GM18858 (cell line): ENCODE measurements at regions not wholly inside any gene's neighbourhood (a gene's known extent, or its start where the extent isn't known, plus 50 kb on each side); places are given as distances from the start of the nearest gene placed in this dataset.
A peak's percentile ranks its signal among the peaks of the same experiment; 100 is the strongest.

Experiments used
- ATAC-seq: cut with Tn5 transposase; IDR thresholded peaks from one replicate; pipeline ENCODE4 v1.9.1; 2021; ENCODE audit not compliant: unreplicated experiment

DNA sequence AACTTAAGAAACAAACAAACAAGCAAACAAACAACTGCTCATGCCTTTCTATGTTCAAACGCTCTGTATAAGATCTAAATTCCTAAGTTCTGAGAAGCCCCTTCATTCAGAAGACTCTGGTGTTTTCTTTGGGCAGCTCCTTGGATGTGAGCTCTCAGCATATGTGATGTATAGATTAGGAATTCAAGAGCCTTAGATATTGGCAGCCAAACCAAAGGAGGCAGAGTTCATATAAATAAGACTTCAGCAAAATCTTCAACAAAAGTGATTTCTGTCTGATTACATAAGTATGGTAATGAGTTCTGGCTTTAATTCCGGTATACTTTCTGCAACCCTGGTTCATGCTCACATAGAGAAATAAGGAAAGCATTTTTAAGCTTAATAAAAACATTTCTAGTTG is 145.6 kb downstream of the DYRK2 start:
- ATAC-seq = no peak

DNA sequence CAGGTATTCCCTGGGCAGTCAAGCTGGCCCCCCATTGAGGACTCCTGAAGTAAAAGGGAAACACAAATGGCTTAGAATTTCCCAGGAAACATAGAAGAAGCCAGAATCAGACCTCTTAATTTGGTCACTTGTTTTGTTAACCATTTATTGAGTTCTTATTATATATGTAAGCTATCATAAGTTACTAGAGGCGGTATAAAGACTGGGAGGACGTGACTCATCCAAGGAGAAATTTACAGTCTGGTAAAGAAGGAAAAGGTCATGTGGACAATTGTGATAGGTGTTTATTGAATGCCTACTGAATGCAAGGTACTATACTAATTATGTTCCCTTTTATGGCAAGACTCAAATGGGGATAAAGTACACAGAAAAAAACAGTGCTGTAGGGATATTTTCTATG is 146.7 kb downstream of the DYRK2 start:
- no peak for ATAC-seq

DNA sequence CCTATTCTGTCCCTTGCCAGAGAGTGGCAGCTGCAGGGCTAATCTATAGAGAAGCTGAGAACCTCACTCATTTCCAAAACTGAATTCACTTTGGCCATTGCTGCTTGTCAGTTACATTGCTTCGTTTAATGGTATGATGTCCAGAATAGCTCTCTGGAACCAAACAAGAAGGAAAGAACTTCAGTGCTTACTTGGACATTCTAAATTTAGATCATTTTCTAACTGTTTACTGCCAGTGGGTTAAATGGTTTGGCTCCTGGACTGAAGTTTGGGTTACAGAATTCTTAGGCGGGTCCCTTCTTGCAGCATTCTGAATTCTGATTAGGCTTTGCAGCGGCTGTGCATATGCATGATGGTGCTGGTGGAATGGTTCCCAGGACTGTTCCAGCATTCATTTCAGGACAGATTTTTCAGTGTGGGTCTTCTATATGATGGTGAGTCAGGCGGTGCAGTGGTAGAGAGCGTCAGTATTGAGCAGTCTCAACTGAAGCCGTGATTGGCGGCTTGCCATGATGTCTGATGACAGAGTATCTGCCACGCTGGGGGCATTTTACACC is 148.7 kb downstream of the DYRK2 start:
- no peak for ATAC-seq

DNA sequence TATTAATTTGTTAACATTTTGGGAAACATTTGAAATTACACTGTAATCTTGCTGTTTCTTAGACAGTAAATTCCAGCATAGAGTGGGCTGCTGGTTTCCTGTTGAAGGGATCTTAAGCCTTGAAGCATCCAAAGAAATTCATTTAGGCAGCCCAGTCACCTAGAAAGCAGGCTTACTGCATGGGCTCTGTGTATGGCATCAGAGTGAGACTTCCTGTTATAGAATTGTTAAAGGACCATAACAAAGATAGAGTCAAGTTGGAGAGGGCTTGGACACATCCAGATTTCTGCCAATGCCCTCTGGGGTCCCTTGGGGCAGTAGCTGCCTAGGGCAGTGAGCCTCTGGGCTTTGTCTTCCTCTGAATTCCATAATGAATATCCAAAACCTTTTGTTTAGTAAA is 149.2 kb downstream of the DYRK2 start:
- no peak for ATAC-seq

DNA sequence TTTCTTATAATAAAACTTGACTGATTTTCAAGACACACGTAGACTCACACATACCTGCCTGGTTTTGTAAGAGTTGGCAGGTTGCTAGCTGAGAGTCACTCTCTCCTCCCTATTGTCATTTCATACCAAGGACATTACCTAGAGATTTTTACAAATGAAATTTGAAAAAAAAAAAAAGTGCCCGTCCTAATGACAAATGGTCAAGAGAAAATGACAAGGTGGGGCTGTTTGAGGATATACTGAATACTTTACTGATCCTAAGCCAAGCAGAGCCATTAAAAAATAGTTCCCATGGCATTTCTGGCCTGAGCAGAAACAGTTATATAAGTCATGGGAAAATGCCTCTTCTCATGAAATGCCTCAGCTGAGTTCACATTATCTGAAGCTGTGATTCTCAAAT is 150.2 kb downstream of the DYRK2 start:
- no peak for ATAC-seq

DNA sequence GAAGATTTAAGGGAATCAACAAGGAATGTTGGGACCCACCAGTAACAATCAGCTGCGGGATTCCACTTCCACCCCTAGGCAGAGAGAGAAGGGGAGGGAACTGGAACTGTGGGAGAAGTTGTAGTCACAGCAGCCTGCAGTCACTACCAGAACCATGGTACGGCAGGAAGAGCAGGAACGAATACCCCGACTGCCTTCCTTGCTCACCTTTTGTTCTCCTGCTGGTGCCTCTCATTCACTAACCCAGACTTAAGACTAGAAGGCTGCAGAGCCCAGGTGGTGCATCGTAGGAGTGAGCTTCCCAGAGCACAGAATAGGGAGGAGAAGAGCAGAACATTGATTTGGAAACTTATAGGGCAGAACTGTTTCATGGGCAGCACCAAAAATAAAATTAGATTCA is 154.2 kb downstream of the DYRK2 start:
- ATAC-seq = no peak

DNA sequence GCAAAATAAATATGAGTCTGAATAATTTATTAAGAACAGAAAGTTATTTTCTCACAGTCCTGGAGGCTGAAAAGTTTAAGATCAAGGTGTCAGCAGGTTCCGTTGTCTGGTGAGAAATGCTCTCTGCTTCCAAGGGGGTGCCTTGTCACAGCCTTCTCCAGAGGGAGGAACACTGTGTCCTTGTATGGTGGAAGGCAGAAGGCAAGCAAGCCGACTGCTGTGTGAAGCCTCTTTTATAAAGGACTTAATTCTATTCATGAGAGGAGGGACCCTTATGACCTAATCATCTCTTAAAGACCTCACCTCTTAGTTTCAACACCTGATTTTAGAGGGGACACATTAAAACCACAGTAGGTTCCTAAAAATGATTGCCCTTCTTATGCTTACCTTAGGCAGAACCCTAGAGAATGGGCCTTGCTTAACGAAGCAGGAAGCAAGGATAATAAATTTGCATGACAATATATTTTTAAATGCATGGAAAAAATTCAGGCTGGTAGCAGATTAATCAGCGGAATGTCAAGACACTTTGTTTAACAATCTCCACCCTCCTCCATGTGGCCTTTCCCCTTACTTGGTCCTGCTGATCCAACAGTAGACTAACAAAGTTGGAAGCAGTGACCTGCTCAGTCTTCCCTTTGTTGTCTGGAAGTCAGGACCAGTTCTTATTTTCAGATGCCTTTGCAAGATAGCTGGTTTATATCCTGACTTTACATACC is 154.9 kb downstream of the DYRK2 start:
- ATAC-seq = no peak

DNA sequence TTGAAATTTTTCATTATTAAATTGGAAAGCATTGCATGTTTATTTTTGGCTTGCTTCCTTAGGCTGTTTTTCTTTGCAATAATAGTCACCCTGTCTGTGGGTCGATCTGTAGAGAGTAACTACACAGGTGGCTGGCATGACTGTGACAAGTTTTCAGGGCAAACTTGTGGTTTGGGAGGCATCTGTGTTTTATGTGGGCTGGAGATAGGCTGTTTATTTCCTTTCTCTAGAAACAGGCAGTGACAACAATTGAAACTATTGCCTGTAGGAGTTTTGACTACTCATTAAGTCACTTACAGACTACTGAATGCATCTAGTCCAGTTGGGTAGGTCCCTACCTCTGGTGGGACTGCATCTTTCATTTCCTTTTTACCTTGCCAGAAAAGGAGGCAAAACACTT is 155.6 kb downstream of the DYRK2 start:
- ATAC-seq = peak; percentile 95

DNA sequence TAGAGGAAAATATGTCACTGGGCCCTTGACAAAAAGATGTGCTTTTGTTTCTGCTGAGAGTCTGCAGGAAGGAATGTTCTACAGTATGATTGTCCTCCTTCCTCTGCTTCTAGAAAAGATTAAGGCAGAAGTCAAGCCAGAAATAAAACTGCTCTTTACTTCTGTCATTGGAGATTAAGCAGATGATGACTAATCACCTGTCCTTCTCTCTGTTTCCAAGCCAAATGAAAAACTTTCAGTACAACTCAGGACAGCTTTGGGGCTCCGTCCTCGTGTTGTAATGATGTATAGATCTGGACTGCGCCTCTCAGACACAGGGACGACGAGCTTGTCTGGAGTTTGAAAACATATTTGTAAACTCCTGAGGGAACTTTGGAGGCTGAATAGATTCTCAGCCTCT is 159.3 kb downstream of the DYRK2 start:
- no peak for ATAC-seq

DNA sequence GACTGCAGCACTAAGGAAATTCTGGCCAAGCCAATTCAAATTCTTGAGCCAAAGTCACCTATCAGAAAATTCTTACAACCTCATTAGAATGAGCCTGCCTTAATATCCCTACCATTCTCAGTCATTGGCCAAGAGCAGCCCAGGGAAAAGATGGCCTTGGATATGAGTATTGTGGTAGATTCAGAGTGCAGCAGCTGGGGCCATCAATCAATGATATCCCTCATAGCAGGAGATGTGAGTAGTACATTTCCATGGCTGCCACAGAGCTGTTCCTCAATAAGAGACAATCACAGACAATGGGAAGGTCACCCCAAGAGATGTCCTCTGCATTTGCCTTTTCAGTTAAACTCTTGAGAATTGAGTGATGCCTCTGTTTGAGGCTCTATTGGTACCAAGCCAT is 161.6 kb downstream of the DYRK2 start:
- ATAC-seq = no peak

DNA sequence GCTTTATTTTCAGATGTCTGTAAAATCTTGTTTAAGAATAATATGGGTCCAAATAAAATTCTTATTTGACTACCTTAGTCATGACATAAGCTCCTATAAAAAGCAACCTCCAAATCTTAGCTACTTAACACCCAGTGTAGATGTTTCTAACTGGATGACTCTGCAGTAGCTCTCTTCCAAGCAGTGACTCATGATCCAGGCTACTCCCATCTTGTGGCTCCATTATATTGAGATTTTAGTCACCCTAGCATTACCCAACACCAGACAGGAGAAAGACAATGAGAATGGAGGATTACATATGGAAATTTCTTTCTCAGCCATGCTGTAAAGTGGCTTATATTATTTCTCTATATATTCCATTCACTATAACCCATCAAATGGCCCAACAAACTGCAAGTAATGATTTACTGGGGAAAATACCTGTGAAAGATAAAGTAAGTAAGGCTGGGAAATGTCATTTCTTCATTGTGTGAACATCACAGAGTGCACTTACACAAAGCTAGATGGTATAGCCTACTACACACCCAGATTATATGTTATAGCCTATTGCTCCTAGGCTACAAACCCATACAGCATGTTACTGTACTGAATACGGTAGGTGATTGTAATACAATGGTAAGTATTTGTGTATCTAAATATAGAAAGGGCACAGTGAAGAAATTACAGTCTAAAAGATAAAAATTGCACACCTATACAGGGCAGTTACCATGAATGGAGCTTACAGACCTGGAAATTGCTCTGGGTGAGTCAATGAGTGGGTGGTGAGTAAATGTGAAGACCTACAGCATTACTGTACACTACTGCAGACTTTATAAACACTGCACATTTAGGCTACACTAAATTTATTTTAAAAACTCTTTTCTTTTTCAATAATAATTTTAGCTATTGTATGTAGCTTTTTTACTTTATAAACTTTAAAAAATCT is 163.2 kb downstream of the DYRK2 start:
- ATAC-seq = no peak

DNA sequence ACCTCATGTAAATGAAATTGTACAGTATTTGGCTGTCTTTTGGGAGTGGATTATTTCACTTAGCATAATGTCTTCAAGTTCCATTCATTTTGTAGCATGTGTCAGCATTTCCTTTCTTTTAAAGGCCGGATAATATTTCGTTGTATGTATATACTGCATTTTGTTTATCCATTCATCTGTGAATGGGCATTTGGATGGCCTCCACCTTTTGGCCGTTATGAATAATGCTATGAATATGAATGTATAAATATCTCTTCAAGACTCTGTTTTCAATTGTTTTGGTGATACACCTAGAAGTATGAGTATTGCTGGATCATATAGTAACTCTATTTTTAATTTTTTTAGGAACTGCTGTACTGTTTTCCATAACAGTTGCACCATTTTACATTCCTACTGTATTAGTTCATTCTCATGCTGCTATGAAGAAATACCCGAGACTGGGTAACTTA is 164.9 kb downstream of the DYRK2 start:
- ATAC-seq = no peak

DNA sequence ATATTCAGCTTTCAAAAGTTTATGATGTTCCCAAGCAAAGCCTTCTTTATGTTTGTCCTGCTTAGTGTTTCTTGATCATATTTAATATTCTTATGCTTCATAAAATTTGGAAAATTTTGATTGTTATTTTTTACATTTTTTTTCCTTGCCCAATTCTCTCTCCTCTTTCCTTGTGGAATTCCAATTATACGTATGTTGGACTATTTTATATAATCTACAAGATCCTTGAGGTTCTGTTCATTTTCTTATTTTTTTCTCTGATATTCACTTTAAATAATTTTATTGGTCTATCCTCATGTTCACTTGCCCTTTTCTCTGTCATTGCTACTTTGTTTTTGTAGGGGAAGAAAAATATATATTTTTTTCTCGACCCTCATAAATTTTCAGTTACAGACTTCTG is 167.7 kb downstream of the DYRK2 start:
- no peak for ATAC-seq

DNA sequence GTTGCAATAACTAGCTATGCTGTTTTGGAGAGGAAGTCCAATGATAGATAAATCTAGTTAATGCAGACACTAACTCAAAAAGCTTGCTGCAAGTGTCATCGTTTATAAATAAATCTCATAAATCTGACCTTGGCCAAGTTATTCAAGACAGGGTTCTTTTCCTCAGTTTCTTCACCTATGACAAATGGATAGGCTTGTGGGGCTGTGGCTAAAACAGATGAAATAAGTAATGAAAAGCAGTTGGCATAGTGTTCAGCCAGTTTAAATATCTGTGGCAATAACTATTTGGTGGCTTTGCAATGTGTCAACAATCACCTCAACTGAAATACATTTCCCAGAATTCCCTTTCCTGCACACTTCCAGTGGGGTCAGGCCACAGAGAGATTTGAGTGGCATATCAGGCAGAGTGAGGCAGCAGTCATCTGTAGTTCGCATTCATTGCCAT is 169.9 kb downstream of the DYRK2 start:
- no peak for ATAC-seq

DNA sequence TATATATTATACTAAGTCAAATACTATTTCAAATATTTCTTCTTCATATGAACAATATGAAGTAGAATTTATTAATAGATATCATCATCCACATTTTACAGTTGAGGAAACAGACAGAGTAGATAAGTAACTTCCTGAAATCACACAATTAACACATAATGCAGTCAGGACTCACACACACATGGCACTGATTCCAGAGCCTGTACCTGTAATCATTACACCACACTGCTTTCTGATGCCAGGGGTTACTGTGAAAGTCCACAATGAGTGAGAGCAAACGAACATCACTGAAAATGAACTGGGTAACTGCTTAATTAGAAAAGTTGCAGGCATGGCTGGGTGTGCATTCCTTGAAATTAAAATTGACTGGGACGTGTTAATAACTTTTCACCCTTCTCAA is 169.3 kb upstream of the IFNG-AS1 start:
- no peak for ATAC-seq

DNA sequence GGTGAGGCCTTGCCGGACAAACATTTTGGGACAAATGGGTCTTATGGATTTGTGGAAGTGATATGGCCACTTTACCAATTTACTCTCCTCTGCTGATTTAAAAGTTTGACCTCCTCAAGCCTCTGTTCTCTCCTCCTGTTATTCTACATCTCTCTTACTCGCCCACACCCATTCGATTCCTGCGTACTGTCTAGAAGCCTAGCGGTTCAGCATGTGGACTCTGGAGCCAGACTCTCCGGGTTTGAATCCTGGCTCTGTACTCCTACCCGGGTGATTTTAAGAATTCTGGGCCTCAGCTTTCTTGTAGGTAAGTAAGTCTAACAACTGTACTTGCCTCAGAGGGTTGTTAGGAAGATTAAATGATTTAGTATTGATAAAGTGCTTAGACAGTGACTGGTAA is 168.6 kb upstream of the IFNG-AS1 start:
- no peak for ATAC-seq

DNA sequence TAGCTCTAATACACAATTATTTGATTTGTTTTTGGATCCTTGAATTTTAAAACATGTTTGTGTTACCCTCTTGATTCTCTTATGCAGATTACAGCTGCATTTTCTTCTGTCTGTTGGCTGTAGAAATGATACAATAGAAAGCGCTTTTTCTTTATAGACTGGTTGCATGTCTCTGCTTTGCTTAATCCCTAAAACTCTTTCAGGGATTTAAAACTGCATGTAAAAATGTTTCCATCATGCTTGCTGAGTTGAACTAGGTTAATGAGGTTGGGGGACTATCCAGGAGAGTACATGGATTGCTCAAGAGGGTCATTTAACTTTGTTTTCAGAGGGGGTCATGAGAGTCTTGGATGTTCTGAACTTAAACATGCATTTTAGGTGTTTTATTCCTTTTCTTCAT is 166.4 kb upstream of the IFNG-AS1 start:
- ATAC-seq = no peak

DNA sequence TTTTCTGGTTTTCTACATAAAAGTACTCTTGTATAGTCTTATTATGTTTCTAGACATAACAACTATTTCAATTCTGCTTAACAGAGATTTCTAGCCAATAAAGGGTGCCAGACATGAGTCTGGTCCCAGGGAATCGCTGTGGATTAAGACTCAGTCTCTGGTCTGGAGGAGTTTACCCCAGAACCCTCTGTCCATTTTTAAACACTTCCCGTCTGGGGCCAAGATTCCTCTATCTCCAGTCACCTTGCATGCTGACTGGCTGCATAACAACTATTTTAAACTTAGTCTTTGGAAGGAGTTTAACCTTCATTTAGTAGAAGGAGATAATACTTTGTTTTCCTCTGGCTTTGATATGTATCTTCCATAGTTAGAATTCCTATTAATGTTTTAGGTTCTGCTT is 163.1 kb upstream of the IFNG-AS1 start:
- no peak for ATAC-seq

DNA sequence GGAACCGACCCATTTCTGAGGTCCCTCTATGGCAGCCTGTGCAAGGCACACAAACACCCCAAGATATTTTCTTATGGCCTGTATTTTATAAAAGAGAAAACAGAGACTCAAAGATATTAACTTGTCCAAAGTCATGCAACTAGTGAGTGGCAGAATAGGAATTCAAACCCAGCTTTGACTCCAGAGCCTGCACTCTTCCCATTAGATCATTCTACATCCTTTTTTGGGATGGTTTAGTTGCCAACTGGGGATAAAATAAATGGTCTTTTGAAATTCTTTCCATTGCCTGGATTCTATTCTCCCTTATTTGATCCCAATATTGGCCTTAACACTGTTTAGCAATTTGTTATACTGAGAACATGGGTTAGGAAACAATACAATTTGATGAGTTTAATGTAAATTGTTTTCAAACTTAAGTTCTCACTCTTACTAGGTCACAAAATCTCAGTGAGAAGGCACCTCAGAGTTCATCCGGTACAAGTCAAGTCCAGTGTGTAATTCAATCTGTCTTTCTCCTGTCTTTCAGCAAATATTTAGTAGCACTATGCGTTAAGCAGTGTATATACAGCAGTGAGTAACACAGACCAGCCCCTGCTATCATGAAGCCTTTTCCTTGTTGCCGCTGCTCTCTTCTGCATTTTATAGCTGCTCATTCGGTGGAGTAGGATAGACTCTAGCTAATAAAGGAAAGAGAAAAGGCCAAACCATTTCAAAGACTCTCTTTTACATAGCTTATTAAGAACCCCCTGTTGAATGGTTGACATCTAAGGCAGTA is 162.1 kb upstream of the IFNG-AS1 start:
- ATAC-seq = no peak

DNA sequence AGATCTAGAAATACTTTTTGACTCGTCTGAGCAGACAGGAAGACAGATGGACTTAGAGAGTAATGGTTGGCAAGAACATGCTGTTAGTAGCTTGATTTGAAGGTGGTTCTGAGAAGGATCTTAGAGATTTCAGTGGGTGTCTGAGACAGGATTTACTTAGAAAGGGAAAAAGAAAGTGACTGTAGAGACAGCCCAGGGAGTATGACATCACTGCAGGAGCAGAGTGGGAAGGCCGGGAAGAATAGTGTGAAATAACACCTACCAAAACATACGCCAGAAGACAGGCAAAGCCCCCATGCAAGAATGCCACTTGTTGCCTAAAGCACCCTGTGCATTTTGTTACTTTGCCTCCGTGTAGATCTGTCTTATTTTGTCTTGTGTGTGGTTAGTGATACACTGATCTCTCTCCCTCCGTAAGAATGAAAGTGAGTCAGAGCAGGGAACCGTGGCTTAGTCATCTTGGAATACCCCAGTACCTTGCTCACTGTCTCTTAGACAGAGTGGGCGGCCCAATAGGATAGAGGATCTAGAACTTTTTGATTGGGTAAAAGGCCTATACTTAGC is 161.3 kb upstream of the IFNG-AS1 start:
- ATAC-seq = no peak

DNA sequence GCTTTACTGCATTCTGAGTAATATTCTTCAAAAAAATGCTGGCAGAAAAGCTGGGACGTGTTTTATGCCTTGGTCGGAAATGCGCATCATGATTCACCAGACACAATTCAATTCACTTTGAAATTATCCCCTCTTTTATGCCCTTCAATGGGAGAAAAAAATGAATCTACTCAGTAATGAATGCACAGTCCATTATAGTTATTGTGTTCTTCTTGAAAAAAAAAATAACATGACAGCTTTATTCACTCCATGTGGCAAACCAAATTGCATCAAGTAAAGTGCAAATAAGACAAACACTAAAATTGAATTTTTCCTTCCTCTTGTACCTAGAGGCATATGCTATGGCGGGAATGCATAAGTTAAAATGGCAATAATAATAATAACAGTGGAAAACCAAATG is 159.4 kb upstream of the IFNG-AS1 start:
- ATAC-seq = no peak
